ENCODE measurements at regions not wholly inside any gene's neighbourhood (a gene's known extent, or its start where the extent isn't known, plus 50 kb on each side); places are given as distances from the start of the nearest gene placed in this dataset.
A peak's percentile ranks its signal among the peaks of the same experiment; 100 is the strongest.

- WGBS, 2 donors = 92 to 94% methylated on average over 2 of the region's 2 CpGs
- H3K27ac ChIP-seq = no peak overlapping the region
These were observed 63.1 kb downstream of the LRRC32 start for GRCh38 chr11:76607431-76607830.

GRCh38 chr11:76605338-76606074 is 65.0 kb downstream of the LRRC32 start:
- TF ChIP-seq EP300 (IDR thresholded peaks at IDR 0.05) = no peak
- TF ChIP-seq CTCF (IDR thresholded peaks at IDR 0.05) = no peak
- no peak for TF ChIP-seq POLR2A (IDR thresholded peaks at IDR 0.05)
- WGBS, 2 donors = 76 to 79% methylated on average over 8 of the region's 8 CpGs
- Histone ChIP-seq H3K27ac (no peak overlapping the region), H3K36me3 (no peaks in the 10 kb centered on the region), H3K4me3 (no peak overlapping the region), H3K27me3 (no peaks in the 10 kb centered on the region), H3K4me1 (peaks cover 0 to 53% (median 10%) of the 10 kb centered on the region in 4 donors), H3K9me3 (no peaks in the 10 kb centered on the region)
- no peak for DNase-seq (ENCODE audit: low spot score in 2 of 2)

More at GRCh38 chr11:76607431-76607830, 63.1 kb downstream of the LRRC32 start:
- Histone ChIP-seq H3K27me3 (no peaks in the 10 kb centered on the region), H3K36me3 (no peaks in the 10 kb centered on the region), H3K4me3 (no peak overlapping the region), H3K9me3 (no peaks in the 10 kb centered on the region), H3K4me1 (peaks cover 0 to 59% (median 8%) of the 10 kb centered on the region in 4 donors)
- DNase-seq (ENCODE audit: low spot score in 2 of 2) = no peak
- TF ChIP-seq EP300 (IDR thresholded peaks at IDR 0.05) (no peak), CTCF (IDR thresholded peaks at IDR 0.05) (no peak), POLR2A (IDR thresholded peaks at IDR 0.05) (no peak)

DNA sequence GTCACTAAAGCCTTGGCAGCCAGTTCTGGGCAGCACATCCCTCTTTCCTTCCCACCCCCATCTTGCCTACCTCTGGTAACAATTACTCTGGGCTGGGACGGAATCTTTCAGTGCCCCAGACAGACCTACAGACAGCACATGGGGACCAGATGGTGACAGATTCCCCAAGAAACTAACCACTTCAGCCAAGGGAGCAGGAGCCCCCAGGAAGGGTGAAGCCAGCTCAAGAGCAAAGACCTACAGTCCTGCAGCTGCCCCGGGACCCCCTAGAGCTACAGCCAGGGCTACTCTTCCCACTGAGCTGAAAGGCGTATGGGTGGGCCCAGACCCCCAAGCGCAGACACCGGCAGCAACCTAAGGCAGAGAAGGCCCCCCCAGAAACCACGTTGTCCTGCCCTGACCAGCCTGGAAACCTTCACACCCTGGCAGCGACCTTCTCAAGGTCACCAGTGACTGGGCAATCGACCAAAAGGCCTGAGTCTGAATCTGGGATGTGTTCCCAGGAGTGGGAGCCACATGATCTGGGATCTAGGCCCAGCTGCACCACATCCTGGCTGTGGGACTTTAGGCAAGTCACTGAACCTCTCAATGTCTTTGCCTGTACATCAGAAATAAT is 65.8 kb downstream of the LRRC32 start:
- no peak for DNase-seq (ENCODE audit: low spot score in 2 of 2)
- no peak overlapping the region for H3K4me3 ChIP-seq
- no peaks in the 10 kb centered on the region for H3K36me3 ChIP-seq
- no peaks in the 10 kb centered on the region for H3K27me3 ChIP-seq
- no peak for TF ChIP-seq POLR2A (IDR thresholded peaks at IDR 0.05)
- no peak for TF ChIP-seq CTCF (IDR thresholded peaks at IDR 0.05)
- no peak for TF ChIP-seq EP300 (IDR thresholded peaks at IDR 0.05)
- peaks cover 0 to 46% (median 10%) of the 10 kb centered on the region in 4 donors for H3K4me1 ChIP-seq
- 50 to 53% methylated on average over 7 to 8 of the region's 8 CpGs for WGBS, 2 donors
- H3K9me3 ChIP-seq = no peaks in the 10 kb centered on the region
- H3K27ac ChIP-seq = peak overlapping the region in 1 of 4 donors; percentile 7

GRCh38 chr11:76604081-76604625 is 66.4 kb downstream of the LRRC32 start:
- H3K9me3 ChIP-seq = no peaks in the 10 kb centered on the region
- H3K36me3 ChIP-seq = no peaks in the 10 kb centered on the region
- WGBS, 2 donors = 82 to 92% methylated on average over 12 of the region's 12 CpGs
- H3K4me3 ChIP-seq = no peak overlapping the region
- H3K27me3 ChIP-seq = no peaks in the 10 kb centered on the region
- no peak for TF ChIP-seq POLR2A (IDR thresholded peaks at IDR 0.05)
- no peak for TF ChIP-seq CTCF (IDR thresholded peaks at IDR 0.05)
- TF ChIP-seq EP300 (IDR thresholded peaks at IDR 0.05) = no peak
- peaks cover 0 to 52% (median 10%) of the 10 kb centered on the region in 4 donors for H3K4me1 ChIP-seq
- DNase-seq (ENCODE audit: low spot score in 2 of 2) = no peak
- H3K27ac ChIP-seq = peak overlapping the region in 1 of 4 donors; percentile 7

GRCh38 chr11:76603202-76603601 is 67.3 kb downstream of the LRRC32 start:
- Histone ChIP-seq H3K27me3 (no peaks in the 10 kb centered on the region), H3K4me3 (no peak overlapping the region), H3K9me3 (no peaks in the 10 kb centered on the region), H3K27ac (peak overlapping the region in 1 of 4 donors; percentile 71), H3K4me1 (peaks cover 0 to 61% (median 10%) of the 10 kb centered on the region in 4 donors), H3K36me3 (no peaks in the 10 kb centered on the region)
- no peak for TF ChIP-seq POLR2A (IDR thresholded peaks at IDR 0.05)
- TF ChIP-seq CTCF (IDR thresholded peaks at IDR 0.05) = no peak
- no peak for TF ChIP-seq EP300 (IDR thresholded peaks at IDR 0.05)
- no peak for DNase-seq (ENCODE audit: low spot score in 2 of 2)
- 78 to 79% methylated on average over 4 of the region's 4 CpGs for WGBS, 2 donors
